HS-27A (cell line): ENCODE measurements at regions not wholly inside any gene's neighbourhood (a gene's known extent, or its start where the extent isn't known, plus 50 kb on each side); places are given as distances from the start of the nearest gene placed in this dataset.

ENCODE experiments used
- DNase-seq: peaks from one replicate; pipeline ENCODE4 v3.0.0-alpha.2; 2012; ENCODE audit warnings: low read depth, missing footprints

DNA sequence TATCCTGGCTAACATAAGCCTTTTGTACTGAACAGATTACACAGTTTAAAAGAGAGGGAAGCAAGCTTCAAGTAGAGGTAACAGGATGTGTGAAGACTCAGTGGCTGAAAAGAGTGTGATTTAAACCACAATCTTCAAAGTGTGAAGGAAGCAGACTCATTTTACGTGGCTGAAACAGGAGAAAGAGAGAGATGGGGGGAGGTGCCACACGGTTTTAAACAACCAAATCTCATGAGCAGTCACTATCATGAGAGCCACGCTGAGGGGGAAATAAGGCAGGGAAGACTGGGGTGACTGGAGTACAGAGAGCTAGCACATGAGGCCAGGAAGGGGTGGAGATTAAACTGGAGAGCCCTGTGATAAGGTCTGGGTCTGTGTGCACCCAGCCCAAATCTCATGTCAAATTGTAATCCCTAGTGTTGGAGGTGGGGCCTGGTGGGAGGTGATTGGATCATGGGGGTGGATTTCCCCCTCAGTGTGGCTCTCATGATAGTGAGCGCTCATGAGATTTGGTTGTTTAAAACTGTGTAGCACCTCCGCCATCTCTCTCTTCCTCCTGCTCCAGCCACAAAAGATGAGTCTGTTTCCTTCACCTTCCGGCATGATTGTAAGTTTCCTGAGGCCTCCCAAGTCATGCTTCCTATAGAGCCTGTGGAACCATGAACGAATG lies 318.6 kb upstream of the CD180 start:
- no peak for DNase-seq

GRCh38 chr5:67512758-67513157 lies 316.2 kb upstream of the CD180 start:
- DNase-seq = no peak

DNA sequence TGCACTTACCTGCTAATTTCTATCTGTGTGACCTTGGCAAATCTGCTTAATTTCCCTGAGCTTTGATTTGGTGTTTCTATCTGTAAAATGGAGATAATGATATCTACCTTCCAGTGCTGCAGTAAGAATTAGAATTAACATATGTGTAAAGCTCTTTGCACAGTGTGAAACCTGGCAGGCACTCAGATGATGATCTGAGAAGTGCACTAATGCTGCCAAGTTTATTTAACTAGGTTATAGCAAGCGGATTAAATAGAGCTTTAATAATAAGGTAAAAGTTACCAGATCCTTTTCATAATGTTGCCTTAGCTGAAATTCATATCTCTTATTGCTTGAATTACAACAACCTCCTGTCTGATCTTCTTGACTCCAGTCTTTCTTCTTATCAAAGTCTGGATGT lies 315.3 kb upstream of the CD180 start:
- DNase-seq = no peak

DNA sequence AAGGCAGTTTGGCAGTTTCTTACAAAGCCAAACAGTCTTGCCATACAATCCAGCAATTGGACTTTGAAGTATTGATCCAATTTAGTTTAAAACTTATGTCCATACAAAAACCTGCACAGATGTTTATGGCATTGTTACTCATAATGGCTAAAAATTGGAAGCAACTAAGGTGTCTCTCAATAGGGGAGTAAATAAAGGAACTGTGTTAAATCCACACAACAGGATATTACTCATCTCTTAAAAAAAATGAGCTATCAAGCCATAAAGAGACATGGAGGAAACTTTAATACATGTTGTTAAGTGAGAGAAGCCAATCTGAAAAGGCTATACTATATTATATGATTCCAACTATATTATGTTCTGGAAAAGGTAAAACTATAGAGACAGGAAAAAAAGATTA lies 313.6 kb upstream of the CD180 start:
- no peak for DNase-seq

DNA sequence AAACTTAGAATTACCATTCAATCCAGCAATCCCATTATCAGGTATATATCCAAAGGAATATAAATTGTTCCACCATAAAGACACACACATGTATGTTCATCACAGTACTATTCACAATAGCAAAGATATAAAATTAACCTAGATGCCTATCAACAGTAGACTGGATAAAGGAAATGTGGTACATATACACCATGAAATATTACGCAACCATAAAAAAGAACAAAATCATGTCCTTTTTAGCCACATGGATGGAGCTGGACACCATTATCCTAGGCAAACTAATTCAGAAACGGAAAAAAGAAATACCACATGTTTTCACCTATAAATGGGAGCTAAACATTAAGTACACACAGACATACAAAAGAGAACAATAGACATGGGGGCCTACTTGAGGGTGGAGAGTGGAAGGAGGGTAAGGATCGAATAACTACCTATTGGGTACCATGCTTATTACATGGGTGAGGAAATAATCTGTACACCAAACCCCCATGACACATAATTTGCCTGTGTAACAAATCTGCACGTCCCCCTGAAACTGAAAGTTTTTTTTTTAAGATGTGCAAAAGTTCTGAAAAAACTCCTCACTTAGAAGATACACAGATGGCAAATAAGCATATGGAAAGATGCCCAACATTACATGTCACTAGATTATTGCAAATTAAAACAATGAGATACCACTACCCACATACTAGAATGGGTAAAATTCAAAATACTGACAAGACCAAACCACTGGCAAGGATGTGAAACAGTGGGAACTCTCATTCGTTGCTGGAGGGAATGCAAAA lies 313.0 kb upstream of the CD180 start:
- DNase-seq = no peak

- no peak for DNase-seq
These were observed 309.6 kb upstream of the CD180 start for GRCh38 chr5:67506241-67506640.

DNA sequence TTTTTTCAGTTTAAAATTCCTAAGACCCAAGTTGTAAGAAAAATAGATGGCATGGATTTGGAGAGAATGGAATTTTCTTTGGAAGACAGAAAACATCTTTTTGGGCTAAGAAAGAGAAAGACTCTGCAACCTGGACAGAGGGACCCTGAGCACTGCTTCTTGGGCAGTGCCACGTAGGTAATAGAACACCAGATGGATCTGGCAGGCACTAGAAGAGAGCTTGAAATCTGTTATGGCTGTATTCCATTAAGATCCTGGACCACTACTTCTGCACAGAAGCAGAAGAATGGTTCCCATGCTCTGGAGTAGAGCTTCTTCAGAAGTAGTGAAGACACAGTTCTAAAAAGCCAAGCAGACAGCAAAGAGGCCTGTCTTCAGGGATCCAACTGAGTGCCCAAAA lies 306.4 kb upstream of the CD180 start:
- no peak for DNase-seq

DNA sequence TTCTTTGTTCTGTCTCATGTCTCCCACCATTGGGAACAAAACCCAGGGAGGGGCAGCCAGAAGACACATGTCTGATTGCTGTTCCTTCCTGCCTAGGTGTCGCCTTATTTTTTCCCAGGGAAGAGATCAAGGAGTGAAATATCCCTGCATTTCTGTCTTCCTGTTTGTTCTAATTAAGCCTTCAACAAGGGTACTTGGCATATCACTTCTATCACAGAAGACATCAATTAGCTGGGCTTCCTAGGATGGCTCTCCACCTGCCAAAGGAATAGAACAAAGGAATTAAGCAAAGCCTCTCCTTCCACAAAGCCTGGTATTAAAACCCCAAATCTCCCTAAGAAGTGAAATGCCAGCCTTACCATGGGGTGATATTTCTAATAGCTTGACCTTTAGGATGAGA lies 299.5 kb upstream of the CD180 start:
- DNase-seq = no peak

DNA sequence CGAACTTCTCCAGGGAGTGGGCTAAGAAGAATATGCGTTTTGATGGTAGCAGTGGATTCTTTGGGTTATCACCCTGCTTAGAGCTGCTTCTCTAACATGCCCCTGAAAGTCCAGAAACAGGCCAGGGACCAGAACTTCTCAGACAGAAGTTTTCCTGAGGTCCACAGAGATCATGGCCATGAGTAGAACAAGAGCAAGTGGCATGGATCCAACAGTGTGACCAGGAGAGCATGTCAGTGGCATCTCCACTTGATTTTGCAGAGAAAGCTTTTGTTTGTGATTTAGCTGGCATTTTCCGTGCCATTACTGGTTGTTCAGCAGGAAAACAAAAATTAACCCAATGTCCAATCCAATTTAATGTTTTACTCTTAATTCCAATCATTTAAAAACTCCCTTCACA lies 298.5 kb upstream of the CD180 start:
- DNase-seq = no peak

DNA sequence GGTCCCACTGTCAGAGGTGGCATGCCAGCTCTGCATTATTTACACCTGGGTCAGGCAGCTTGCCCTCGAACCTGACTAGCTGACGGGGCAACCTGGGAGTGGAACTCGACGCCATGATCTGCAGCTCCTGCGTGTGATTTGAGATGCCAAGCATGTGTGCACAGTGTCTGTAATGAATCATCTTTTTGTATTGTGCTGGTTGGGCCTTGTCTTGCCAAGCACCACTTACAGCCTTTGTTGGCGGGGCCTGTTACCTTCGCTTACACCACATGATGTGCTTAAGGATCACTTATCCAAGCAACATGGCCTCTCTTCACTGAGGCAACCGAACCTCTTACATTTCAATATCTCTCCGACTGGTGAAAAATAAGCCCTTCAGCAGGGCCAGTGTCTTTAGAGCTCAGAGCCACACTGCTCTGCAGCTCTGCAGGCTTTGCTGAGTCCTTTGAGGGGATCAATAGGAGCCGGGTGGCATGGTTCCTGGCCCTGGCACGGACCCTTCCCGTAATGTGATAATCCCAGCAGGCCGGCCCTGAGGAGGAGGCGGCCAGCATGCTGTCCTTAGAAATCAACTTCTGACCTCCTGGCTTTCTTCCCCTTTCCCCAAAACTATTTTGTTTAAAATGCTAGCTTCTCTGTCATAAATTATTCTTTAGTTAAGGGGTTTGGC lies 297.7 kb upstream of the CD180 start:
- DNase-seq = no peak

GRCh38 chr5:67493676-67494075 lies 297.1 kb upstream of the CD180 start:
- DNase-seq = no peak

GRCh38 chr5:67490543-67491321 lies 294.1 kb upstream of the CD180 start:
- DNase-seq = no peak

GRCh38 chr5:67488885-67489284 lies 292.3 kb upstream of the CD180 start:
- no peak for DNase-seq

- DNase-seq = no peak
These were observed 291.3 kb upstream of the CD180 start for GRCh38 chr5:67487862-67488261.

DNA sequence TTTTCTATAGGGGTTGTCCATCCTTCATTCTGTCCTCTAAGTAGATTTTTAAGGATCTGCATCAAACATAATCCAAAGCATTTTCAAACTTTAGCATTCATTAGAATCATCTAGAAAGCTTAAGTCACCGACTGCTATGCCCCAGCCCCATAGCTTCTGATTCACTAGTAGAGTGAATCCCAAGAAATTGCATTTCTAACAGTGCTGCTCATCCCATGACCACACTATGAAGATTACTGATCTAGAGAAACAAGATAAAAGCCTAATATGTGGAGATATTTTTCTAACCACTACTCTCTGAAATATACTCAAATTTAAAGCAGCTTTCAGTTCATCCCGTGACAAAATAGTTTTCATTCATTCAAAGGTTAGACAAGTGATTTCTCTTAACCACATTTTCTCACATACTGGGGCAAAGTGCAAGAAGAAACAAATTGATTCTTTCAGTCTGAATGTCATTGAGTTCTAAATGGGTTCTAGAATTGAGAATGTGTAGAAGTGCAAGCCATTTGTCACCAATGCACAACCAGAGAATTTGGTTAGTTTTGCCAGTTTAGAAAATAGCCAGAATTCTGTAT lies 286.9 kb upstream of the CD180 start:
- no peak for DNase-seq

DNA sequence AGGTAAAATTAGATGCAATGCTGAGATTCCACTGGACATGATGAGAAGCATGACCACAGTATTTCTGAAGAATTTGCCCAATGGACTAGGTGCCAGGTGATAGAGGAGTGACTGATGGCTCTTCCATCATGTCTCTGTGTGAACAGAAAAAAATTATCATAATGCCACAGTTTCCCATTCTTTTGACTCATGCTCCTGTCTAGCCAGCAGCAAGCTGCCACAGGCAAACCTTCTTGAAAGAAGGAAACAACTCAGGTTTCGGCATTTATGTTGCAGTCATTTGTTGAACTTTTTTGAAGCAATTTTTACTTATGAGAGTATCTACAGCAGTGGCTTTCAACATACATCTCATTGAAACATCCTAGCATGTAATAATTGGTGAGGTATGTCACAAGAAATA lies 284.8 kb upstream of the CD180 start:
- DNase-seq = no peak

GRCh38 chr5:67478337-67478736 lies 281.7 kb upstream of the CD180 start:
- no peak for DNase-seq

GRCh38 chr5:67476995-67477394 lies 280.4 kb upstream of the CD180 start:
- no peak for DNase-seq

GRCh38 chr5:67476531-67476930 lies 279.9 kb upstream of the CD180 start:
- no peak for DNase-seq

DNA sequence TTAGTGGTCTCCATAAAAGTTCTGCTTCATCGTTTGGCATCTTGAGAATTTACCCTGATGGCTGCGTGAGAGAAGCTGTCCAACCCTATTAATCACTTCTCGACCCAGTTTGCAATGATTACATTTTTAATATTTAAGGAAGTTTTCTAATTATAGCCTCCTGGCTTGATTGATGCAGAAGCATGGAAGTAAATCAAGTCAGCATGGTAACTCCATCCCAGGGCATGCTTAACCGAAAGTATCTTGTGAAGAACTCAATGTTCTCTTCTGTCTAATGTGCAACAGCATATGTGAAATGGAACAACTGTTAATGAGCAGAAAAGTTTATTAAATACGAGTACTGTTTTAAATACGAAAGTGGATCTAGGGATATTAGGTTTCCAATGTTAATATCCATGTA lies 278.9 kb upstream of the CD180 start:
- no peak for DNase-seq

DNA sequence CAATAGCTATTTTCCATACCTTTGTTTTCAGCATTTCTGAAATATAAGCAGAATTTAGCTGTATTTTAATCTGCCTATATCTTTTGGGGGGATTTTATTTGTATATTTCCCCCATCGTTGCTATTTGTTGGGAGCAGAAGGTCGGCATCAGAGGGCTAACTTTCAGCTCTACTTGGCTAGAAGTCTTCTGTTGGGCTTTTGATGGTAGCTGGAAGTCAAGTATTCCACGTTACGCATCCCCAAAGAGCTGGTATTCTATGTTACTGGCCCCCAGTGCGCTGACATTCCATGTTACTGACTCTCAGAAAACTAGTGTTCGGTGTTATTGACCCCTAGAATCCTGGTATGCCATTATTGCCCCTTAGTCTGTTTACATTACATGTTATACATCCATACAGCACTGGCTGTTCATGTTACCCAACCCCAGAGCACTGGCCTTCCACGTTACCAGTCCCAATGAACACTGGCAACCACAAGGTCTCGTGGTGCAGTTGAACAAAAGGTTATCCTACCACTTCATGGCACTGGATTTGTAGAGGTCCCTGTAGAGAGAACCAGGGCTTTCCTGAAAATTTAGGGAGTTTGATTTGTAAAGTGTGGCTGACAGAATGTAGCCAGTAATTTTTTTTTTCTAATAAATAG lies 278.1 kb upstream of the CD180 start:
- DNase-seq = no peak

- DNase-seq = no peak
These were observed 270.5 kb upstream of the CD180 start for GRCh38 chr5:67467110-67467509.
